Suprapubic skin (tissue), 4 donors: ENCODE measurements at regions not wholly inside any gene's neighbourhood (a gene's known extent, or its start where the extent isn't known, plus 50 kb on each side); places are given as distances from the start of the nearest gene placed in this dataset.

Experiments
- DNase-seq, 2 donors: peaks; one replicate each; pipeline ENCODE4 v3.0.0-alpha.2; 2019; ENCODE audit warnings: low spot score in 2 of 2
- H3K27ac ChIP-seq: fragments of 200-600 bp; sonication (generic); one replicate; pipeline ENCODE4 v1.5.1; 2019
- H3K27me3 ChIP-seq: fragments of 200-600 bp; sonication (generic); one replicate; pipeline ENCODE4 v1.5.1; 2019
- H3K36me3 ChIP-seq: fragments of 200-600 bp; sonication (generic); one replicate; pipeline ENCODE4 v1.5.1; 2019
- H3K4me1 ChIP-seq: fragments of 200-600 bp; sonication (generic); one replicate; pipeline ENCODE4 v1.5.1; 2019
- H3K4me3 ChIP-seq: fragments of 200-600 bp; sonication (generic); one replicate; pipeline ENCODE4 v1.5.1; 2019; ENCODE audit warnings: mild to moderate bottlenecking
- H3K9me3 ChIP-seq: fragments of 200-600 bp; sonication (generic); one replicate; pipeline ENCODE4 v1.5.1; 2019
- EP300 ChIP-seq: sonication (generic); formaldehyde crosslinking; IDR thresholded peaks from one replicate; pipeline ENCODE4 v1.6.1; 2017; ENCODE audit warnings: antibody characterized with exemption
- POLR2A ChIP-seq, 2 donors: fragments of 450-650 bp; IDR thresholded peaks; one replicate each; pipeline ENCODE4 v1.6.1; 2017; ENCODE audit warnings: antibody characterized with exemption in 2 of 2, mild to moderate bottlenecking in 2 of 2, moderate library complexity in 2 of 2
- POLR2AphosphoS5 ChIP-seq, 3 donors: sonication (generic); formaldehyde crosslinking; IDR thresholded peaks; one replicate each; pipeline ENCODE4 v1.6.1; 2017; ENCODE audit warnings: antibody characterized with exemption in 3 of 3
- WGBS: methylation state at CpG from one replicate; pipeline ENCODE4 v1.1.5; 2018; 5-methylcytosine and 5-hydroxymethylcytosine counted together
- TF ChIP-seq, protein P1 (sequence below), 2 donors: fragments of 200-600 bp in 1 of 2; fragments of 450-650 bp in 1 of 2; sonication (generic) in 1 of 2; IDR thresholded peaks; one replicate each; pipeline ENCODE4 v1.5.1; 2016 to 2019; ENCODE audit warnings: antibody characterized with exemption in 2 of 2, mild to moderate bottlenecking in 1 of 2, moderate library complexity in 1 of 2

DNA sequence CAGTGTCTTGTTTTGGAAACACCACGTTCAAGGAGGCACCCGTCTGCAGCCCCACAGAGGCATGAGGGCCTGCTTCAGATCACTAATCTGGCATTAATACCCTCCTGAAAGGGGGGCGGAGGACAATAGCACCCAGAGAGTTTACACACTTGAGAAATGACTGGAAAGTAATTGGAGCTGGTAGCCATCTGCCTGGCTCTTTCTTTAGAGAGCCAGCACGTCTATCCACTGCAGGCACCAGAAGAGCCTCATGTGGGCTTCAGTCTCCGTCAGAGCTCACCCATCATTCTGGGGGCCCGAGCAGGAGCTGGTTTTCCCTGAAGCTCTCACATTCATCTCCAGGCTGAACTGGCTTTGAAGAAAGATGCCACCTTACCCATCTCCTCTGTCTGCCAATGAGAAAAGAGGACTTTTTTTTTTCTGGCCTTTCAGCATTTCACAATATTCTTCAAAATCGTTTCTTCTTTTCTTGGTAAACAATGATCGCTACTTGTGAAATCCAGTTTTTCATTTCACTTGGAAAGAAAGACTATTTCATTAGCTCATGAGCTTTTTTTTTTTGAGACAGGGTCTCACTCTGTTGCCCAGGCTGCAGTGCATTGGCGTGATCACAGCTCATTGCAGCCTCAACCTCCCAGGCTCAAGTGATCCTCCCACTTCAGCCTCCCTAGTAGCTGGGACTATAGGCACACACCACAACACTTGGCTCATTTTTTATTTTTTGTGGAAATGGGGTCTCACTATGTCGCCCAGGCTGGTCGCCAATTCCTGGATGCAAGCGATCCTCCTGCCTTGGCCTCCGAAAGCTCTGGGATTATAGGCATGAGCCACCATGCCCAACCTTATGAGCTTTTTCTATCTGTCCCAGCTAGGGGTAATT is 124.7 kb upstream of the ZNF217 start:
- Histone ChIP-seq H3K4me1 (no peaks in the 10 kb centered on the region), H3K36me3 (no peaks in the 10 kb centered on the region), H3K9me3 (no peaks in the 10 kb centered on the region), H3K27ac (no peak overlapping the region), H3K4me3 (no peak overlapping the region), H3K27me3 (no peaks in the 10 kb centered on the region)
- TF ChIP-seq EP300 (no peak), POLR2AphosphoS5 (IDR thresholded peaks at IDR 0.05) (no peak), POLR2A (IDR thresholded peaks at IDR 0.05) (no peak)
- TF ChIP-seq, protein P1, sequence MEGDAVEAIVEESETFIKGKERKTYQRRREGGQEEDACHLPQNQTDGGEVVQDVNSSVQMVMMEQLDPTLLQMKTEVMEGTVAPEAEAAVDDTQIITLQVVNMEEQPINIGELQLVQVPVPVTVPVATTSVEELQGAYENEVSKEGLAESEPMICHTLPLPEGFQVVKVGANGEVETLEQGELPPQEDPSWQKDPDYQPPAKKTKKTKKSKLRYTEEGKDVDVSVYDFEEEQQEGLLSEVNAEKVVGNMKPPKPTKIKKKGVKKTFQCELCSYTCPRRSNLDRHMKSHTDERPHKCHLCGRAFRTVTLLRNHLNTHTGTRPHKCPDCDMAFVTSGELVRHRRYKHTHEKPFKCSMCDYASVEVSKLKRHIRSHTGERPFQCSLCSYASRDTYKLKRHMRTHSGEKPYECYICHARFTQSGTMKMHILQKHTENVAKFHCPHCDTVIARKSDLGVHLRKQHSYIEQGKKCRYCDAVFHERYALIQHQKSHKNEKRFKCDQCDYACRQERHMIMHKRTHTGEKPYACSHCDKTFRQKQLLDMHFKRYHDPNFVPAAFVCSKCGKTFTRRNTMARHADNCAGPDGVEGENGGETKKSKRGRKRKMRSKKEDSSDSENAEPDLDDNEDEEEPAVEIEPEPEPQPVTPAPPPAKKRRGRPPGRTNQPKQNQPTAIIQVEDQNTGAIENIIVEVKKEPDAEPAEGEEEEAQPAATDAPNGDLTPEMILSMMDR (IDR thresholded peaks at IDR 0.05): no peak
- 83% methylated on average over 13 of the region's 13 CpGs for WGBS
- no peak for DNase-seq

DNA sequence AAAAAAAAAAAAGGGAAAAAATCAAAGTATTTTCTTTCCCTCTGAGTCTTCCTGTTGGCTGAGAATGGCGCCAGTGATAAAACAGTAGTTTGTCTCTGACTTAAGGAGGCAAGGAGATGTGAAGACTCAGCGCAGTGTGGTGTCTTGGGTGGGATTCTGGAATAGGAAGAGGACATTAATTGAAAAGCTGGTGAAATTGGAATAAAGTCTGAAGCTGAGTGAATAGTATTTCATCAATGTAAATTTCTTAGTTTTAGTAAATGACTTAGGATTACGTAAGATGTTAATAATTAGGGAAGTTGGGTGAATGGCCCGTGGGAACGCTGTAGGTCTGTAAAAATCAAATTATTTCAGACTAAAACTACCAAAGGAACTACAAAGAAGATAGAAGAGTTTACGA is 122.8 kb upstream of the ZNF217 start:
- no peak for TF ChIP-seq POLR2A (IDR thresholded peaks at IDR 0.05)
- H3K36me3 ChIP-seq: no peaks in the 10 kb centered on the region
- H3K9me3 ChIP-seq: no peaks in the 10 kb centered on the region
- no peak for DNase-seq
- no peak overlapping the region for H3K27ac ChIP-seq
- no peaks in the 10 kb centered on the region for H3K27me3 ChIP-seq
- WGBS: 83% methylated on average over 6 of the region's 6 CpGs
- H3K4me1 ChIP-seq: no peaks in the 10 kb centered on the region
- no peak overlapping the region for H3K4me3 ChIP-seq

DNA sequence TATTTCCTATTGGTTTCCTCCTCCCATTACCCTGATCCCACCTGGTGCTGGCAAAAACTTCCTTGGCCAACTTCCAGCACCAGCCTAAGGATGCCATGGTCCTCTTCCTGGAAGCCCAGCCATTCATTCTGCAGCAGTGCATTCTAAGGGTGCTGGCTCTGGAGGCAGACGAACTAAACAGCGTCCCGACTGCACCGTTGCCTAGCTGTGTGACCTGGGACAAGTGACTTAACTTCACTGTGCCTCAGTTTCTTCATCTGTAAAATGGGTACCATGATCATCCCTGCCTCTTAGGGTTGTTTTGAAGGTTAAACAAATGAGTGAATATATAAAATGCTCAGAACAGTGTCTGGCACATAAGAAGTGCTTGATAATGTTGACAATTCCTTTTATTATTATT is 120.9 kb upstream of the ZNF217 start:
- no peaks in the 10 kb centered on the region for H3K36me3 ChIP-seq
- H3K27ac ChIP-seq: no peak overlapping the region
- WGBS: 92% methylated on average over 4 of the region's 4 CpGs
- DNase-seq: no peak
- H3K4me1 ChIP-seq: no peaks in the 10 kb centered on the region
- H3K9me3 ChIP-seq: no peaks in the 10 kb centered on the region
- no peak overlapping the region for H3K4me3 ChIP-seq
- H3K27me3 ChIP-seq: no peaks in the 10 kb centered on the region
- TF ChIP-seq, protein P1 (IDR thresholded peaks at IDR 0.05): no peak
- TF ChIP-seq POLR2AphosphoS5 (IDR thresholded peaks at IDR 0.05) (no peak), POLR2A (IDR thresholded peaks at IDR 0.05) (no peak), EP300 (no peak)

DNA sequence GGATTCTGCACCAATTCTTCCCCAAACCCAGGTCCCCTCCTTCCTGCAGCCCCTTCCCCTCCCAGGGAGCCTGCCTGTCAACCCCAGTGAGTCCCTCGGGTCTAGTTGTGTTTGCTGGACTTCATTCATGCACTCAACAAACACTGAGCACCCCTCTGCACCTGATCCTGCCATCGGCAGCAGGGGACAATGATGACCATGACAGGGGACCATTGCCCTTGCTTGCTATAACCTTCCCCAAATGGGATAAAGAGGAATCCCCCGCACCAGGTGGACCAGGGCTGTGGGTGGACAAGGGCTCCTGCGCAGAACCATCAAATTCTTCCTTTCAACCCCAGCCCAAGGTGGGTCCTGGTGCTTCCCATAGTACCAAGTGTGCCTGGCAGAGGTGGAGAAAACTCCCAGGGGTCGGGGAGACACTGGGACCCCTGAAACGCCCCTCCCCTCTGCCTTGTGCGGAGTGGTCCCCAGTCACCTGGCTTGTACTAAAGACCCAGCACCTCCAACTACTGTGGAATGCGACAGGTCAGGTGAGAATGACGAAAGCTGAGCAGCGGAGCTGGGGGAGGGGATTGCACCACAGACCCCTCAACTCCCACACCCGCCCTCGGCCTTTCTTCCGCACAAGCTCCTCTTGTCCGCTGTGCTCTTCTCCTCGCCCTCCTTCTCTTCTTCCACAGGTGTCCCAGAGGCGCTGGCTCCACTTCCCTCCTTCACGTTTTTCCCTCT is 119.9 kb upstream of the ZNF217 start:
- Histone ChIP-seq H3K9me3 (no peaks in the 10 kb centered on the region), H3K4me3 (no peak overlapping the region), H3K27ac (no peak overlapping the region), H3K27me3 (no peaks in the 10 kb centered on the region), H3K36me3 (no peaks in the 10 kb centered on the region), H3K4me1 (no peaks in the 10 kb centered on the region)
- TF ChIP-seq POLR2A (IDR thresholded peaks at IDR 0.05): no peak
- no peak for TF ChIP-seq EP300
- TF ChIP-seq, protein P1 (IDR thresholded peaks at IDR 0.05): no peak
- TF ChIP-seq POLR2AphosphoS5 (IDR thresholded peaks at IDR 0.05): no peak
- 85% methylated on average over 17 of the region's 17 CpGs for whole genome bisulfite sequencing
- DNase-seq: no peak

DNA sequence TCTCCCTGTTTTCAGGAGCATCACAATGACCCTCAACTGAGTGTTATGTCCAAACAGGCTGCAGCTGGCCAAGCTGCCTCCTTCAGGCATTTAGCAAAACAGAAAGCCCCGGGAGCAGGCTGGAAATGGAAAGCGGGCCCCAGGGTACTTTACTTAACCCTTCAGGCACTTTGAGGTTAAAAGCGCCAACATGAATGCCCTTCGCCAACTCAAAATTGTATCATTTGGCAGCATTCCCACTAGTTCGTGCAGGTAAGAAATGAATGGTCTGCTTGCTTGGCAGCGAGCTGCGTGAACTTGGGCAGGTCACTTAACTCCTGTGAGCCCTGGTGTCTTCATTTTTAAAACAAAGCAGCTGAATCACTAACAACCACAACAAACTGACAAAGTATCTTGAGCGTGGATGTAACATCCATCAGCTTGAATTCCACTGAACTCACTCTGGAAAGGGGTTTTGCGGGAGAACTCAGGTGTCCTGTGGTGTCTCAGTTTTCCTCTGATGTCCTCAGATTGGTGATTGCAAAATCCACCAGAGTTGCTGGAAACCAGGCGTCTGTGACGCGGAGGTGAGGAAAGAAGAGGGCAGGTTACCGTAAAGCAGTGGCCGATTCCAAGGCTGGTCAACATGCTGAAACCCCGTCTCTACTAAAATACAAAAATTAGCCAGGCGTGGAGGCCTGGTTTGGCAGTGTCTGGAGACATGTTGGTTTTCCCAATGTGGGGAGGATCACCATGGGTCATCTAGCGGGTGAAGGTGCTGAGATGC is 118.8 kb upstream of the ZNF217 start:
- Histone ChIP-seq H3K4me1 (peaks cover 8% of the 10 kb centered on the region), H3K27ac (no peak overlapping the region), H3K36me3 (no peaks in the 10 kb centered on the region), H3K4me3 (no peak overlapping the region), H3K27me3 (no peaks in the 10 kb centered on the region), H3K9me3 (no peaks in the 10 kb centered on the region)
- no peak for DNase-seq
- TF ChIP-seq, protein P1 (IDR thresholded peaks at IDR 0.05): no peak
- TF ChIP-seq POLR2A (IDR thresholded peaks at IDR 0.05) (no peak), EP300 (no peak), POLR2AphosphoS5 (IDR thresholded peaks at IDR 0.05) (no peak)
- WGBS: 80% methylated on average over 17 of the region's 17 CpGs
